A549 (cell line): ENCODE measurements at regions not wholly inside any gene's neighbourhood (a gene's known extent, or its start where the extent isn't known, plus 50 kb on each side); places are given as distances from the start of the nearest gene placed in this dataset.

ENCODE experiments used
- ATAC-seq, 2 experiments: fragments of 200-7000 bp in 1 of 2; fragments of >200 bp in 1 of 2; cut with Nextera tagmentation in 1 of 2; cut with Tn5 transposase in 1 of 2; 3 replicates each; pipeline versions ENCODE4 v1.8.0 to v1.9.1; 2018 to 2020; ENCODE audit warnings: mild to moderate bottlenecking in 1 of 2, moderate library complexity in 1 of 2
- CTCF ChIA-PET: fragments of 300-600 bp; sonication (Branson Sonifier 250); formaldehyde crosslinking; extraction: SDS; loops from one replicate; lab custom pipeline; 2021; ENCODE audit warnings: antibody characterized with exemption, inconsistent platforms; lab: Yijun Ruan, JAX
- POLR2A ChIA-PET: fragments of 350-600 bp; formaldehyde crosslinking; extraction: SDS; loops from one replicate; lab custom pipeline; 2021; ENCODE audit warnings: antibody characterized with exemption, inconsistent platforms; lab: Yijun Ruan, JAX
- DNase-seq, 2 experiments: peaks; one replicate each; pipeline versions ENCODE4 v3.0.0 to v3.0.0-alpha.2; 2011 to 2016; ENCODE audit warnings: low read depth in 1 of 2, low spot score in 1 of 2
- FAIRE-seq: peaks from 2 replicates; lab custom pipeline; 2011; peaks lifted over from hg19 to GRCh38; lab: Jason Lieb, UNC
- H3K27ac ChIP-seq, 2 experiments: fragments of >200 bp; sonication (Bioruptor Twin); formaldehyde crosslinking; 3 replicates each; pipeline ENCODE4 v1.5.1; 2016 to 2017
- H3K4me1 ChIP-seq: fragments of >200 bp; sonication (Bioruptor Twin); formaldehyde crosslinking; 3 replicates; pipeline ENCODE4 v1.6.1; 2016
- H3K4me2 ChIP-seq: fragments of >200 bp; sonication (Bioruptor Twin); formaldehyde crosslinking; 3 replicates; pipeline ENCODE4 v1.6.1; 2016
- H3K4me3 ChIP-seq: fragments of >200 bp; sonication (Bioruptor Twin); formaldehyde crosslinking; 3 replicates; pipeline ENCODE4 v1.5.1; 2016
- H3K9me3 ChIP-seq: fragments of >200 bp; sonication (Bioruptor Twin); formaldehyde crosslinking; 3 replicates; pipeline ENCODE4 v1.6.1; 2016
- CHD4 ChIP-seq: fragments of 200-600 bp; sonication (generic); IDR thresholded peaks from 2 replicates; pipeline ENCODE4 v1.6.1; 2016; ENCODE audit warnings: antibody characterized with exemption, mild to moderate bottlenecking, borderline replicate concordance
- EHF ChIP-seq: fragments of 250-450 bp; sonication (Bioruptor Pico); IDR thresholded peaks from 2 replicates; pipeline ENCODE4 v1.5.0; 2020; ENCODE audit warnings: mild to moderate bottlenecking
- ESRRA ChIP-seq: fragments of 150-350 bp; IDR thresholded peaks from 2 replicates; pipeline ENCODE4 v1.6.1; 2014; ENCODE audit warnings: mild to moderate bottlenecking, low read length, borderline replicate concordance
- FOSL2 ChIP-seq, 2 experiments: fragments of 450-650 bp in 1 of 2; fragments of >200 bp in 1 of 2; sonication (Bioruptor Twin) in 1 of 2; formaldehyde crosslinking; IDR thresholded peaks; 2 replicates each; pipeline versions ENCODE4 v1.5.0 to v1.6.1; 2016 to 2020; ENCODE audit warnings: mild to moderate bottlenecking in 1 of 2, moderate library complexity in 1 of 2
- FOXS1 ChIP-seq: fragments of 250-450 bp; sonication (Bioruptor Pico); IDR thresholded peaks from 2 replicates; pipeline ENCODE4 v1.5.0; 2020; ENCODE audit warnings: mild to moderate bottlenecking, moderate library complexity
- GATA3 ChIP-seq: IDR thresholded peaks from 2 replicates; pipeline ENCODE4 v1.6.1; 2012; ENCODE audit warnings: borderline replicate concordance
- HDAC2 ChIP-seq: fragments of 200-600 bp; sonication (generic); IDR thresholded peaks from 2 replicates; pipeline ENCODE4 v1.6.1; 2016
- HEYL ChIP-seq: fragments of 250-450 bp; sonication (Bioruptor Pico); IDR thresholded peaks from 2 replicates; pipeline ENCODE4 v1.8.0; 2021; ENCODE audit warnings: mild to moderate bottlenecking, moderate library complexity
- JUNB ChIP-seq: fragments of >200 bp; sonication (Bioruptor Twin); formaldehyde crosslinking; IDR thresholded peaks from 2 replicates; pipeline ENCODE4 v1.6.1; 2016
- MAZ ChIP-seq: fragments of 150-350 bp; IDR thresholded peaks from 2 replicates; pipeline ENCODE4 v1.6.1; 2014; ENCODE audit warnings: antibody characterized with exemption, low read depth, low read length, borderline replicate concordance
- NPAS2 ChIP-seq: fragments of 250-450 bp; sonication (Bioruptor Pico); IDR thresholded peaks from 2 replicates; pipeline ENCODE4 v1.8.0; 2022; ENCODE audit warnings: mild to moderate bottlenecking, moderate library complexity, borderline replicate concordance
- NR3C1 ChIP-seq: fragments of >200 bp; sonication (Bioruptor Twin); formaldehyde crosslinking; IDR thresholded peaks from 3 replicates; pipeline ENCODE4 v1.6.1; 2017
- PHF8 ChIP-seq: fragments of 200-600 bp; sonication (generic); IDR thresholded peaks from 2 replicates; pipeline ENCODE4 v1.6.1; 2016; ENCODE audit warnings: low read depth, mild to moderate bottlenecking, antibody characterized with exemption, moderate library complexity, borderline replicate concordance
- POLR2A ChIP-seq: IDR thresholded peaks from 2 replicates; pipeline ENCODE4 v1.6.1; 2012; ENCODE audit warnings: mild to moderate bottlenecking, low read length
- RAD21 ChIP-seq, 2 experiments: fragments of >200 bp in 1 of 2; sonication (Bioruptor Twin) in 1 of 2; formaldehyde crosslinking in 1 of 2; IDR thresholded peaks in 1 of 2; conservative IDR thresholded peaks in 1 of 2; 2 replicates in 1 of 2; 3 replicates in 1 of 2; pipeline ENCODE4 v1.6.1; 2012 to 2018; ENCODE audit warnings: inconsistent platforms in 1 of 2
- RCOR1 ChIP-seq: fragments of 150-350 bp; IDR thresholded peaks from 2 replicates; pipeline ENCODE4 v1.6.1; 2014; ENCODE audit warnings: antibody characterized with exemption, low read length, low read depth
- WGBS: methylation state at CpG from one replicate; pipeline ENCODE4 v1.1.6; 2017; ENCODE audit errors: missing lambda C conversion rate; 5-methylcytosine and 5-hydroxymethylcytosine counted together
- TF ChIP-seq, protein P1 (sequence below): fragments of >200 bp; sonication (Bioruptor Twin); formaldehyde crosslinking; IDR thresholded peaks from 3 replicates; pipeline ENCODE4 v1.5.1; 2016
- TF ChIP-seq, protein P2 (sequence below): fragments of >200 bp; sonication (Bioruptor Twin); formaldehyde crosslinking; IDR thresholded peaks from 3 replicates; pipeline ENCODE4 v1.6.1; 2016
- TF ChIP-seq, protein P3 (sequence below): fragments of 150-350 bp; IDR thresholded peaks from 2 replicates; pipeline ENCODE4 v1.6.1; 2014; ENCODE audit warnings: low read depth, mild to moderate bottlenecking, low read length

DNA sequence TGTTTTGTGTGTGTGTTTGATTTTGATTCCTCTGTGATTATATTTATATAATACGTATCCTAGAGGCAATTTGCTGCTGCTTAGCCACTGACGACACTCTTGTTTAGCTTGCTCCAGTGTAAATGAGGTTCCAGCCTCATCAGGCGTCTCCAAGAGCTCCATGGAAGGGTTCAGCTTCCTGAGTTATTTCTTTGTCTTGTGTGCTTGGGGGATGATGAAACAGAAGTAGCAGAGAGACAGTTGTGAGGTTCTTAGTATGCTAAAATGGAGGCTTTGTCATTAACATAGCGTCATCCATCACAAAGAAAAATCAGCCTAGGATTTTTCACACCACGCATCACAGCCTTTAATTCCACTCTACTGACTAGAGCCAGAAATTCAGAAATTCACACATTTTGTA lies 85.1 kb downstream of the KLF6 start:
- CTCF ChIA-PET, result interaction anchor here (0.6 kb wide), 1 partner anchor 9 kb away, joined by 3 read pairs; no protein-coding TSS in a partner anchor
- no peaks in the 10 kb centered on the region for H3K9me3 ChIP-seq
- no peak for DNase-seq
- H3K4me1 ChIP-seq, result peaks cover 14% of the 10 kb centered on the region
- 82% methylated on average over 5 of the region's 5 CpGs for WGBS
- TF ChIP-seq, protein P1, sequence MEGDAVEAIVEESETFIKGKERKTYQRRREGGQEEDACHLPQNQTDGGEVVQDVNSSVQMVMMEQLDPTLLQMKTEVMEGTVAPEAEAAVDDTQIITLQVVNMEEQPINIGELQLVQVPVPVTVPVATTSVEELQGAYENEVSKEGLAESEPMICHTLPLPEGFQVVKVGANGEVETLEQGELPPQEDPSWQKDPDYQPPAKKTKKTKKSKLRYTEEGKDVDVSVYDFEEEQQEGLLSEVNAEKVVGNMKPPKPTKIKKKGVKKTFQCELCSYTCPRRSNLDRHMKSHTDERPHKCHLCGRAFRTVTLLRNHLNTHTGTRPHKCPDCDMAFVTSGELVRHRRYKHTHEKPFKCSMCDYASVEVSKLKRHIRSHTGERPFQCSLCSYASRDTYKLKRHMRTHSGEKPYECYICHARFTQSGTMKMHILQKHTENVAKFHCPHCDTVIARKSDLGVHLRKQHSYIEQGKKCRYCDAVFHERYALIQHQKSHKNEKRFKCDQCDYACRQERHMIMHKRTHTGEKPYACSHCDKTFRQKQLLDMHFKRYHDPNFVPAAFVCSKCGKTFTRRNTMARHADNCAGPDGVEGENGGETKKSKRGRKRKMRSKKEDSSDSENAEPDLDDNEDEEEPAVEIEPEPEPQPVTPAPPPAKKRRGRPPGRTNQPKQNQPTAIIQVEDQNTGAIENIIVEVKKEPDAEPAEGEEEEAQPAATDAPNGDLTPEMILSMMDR, result no peak
- TF ChIP-seq EHF (no peak), NR3C1 (no peak), HEYL (CRISPR knock-in tag) (no peak), POLR2A (no peak), FOXS1 (CRISPR knock-in tag) (no peak), MAZ (no peak), RAD21 (conservative IDR thresholded peaks at IDR 0.05 in 1 of 2, IDR thresholded peaks at IDR 0.05 in 1 of 2) (no peak), HDAC2 (no peak), PHF8 (no peak), GATA3 (no peak)
- TF ChIP-seq, protein P2, sequence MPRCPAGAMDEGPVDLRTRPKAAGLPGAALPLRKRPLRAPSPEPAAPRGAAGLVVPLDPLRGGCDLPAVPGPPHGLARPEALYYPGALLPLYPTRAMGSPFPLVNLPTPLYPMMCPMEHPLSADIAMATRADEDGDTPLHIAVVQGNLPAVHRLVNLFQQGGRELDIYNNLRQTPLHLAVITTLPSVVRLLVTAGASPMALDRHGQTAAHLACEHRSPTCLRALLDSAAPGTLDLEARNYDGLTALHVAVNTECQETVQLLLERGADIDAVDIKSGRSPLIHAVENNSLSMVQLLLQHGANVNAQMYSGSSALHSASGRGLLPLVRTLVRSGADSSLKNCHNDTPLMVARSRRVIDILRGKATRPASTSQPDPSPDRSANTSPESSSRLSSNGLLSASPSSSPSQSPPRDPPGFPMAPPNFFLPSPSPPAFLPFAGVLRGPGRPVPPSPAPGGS, result no peak
- TF ChIP-seq, all 56 proteins: peak for 0
- Histone ChIP-seq H3K4me3 (no peak overlapping the region), H3K27ac (no peak overlapping the region), H3K4me2 (no peak overlapping the region)
- FAIRE-seq (no peak), ATAC-seq (no peak)
- POLR2A ChIA-PET, result no interaction called here

DNA sequence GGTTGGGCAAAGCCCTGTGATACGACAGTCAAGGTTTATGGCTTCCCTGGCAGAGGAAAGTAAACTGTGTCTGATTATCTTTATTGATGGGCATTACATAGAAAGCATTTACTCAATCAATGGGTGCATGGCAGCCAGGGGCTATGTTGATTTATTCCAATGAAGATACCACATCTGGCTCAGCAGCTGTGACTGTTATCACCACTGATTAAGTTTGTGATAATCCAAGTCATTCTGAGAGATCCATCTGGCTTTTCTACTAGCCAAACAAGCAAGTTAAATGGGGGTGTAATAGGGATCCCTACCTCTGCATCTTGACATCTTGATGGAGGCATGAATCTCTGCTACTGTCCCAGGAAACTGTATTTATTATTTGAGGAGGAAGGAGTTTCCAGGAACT lies 86.7 kb downstream of the KLF6 start:
- ATAC-seq (no peak), DNase-seq (no peak), FAIRE-seq (no peak)
- ChIA-PET CTCF (interaction anchor here (1.0 to 1.5 kb wide), 3 partner anchors 8 to 60 kb away, joined by 3 to 4 read pairs (median 3); no protein-coding TSS in a partner anchor), POLR2A (no interaction called here)
- WGBS, result 67% methylated on average over 1 of the region's 1 CpG
- H3K4me1 ChIP-seq, result peaks cover 14% of the 10 kb centered on the region
- no peaks in the 10 kb centered on the region for H3K9me3 ChIP-seq
- no peak overlapping the region for H3K27ac ChIP-seq
- no peak overlapping the region for H3K4me2 ChIP-seq
- H3K4me3 ChIP-seq, result no peak overlapping the region
- TF ChIP-seq ESRRA, result no peak
- TF ChIP-seq JUNB, result no peak
- TF ChIP-seq, all 56 proteins: peak for 0

DNA sequence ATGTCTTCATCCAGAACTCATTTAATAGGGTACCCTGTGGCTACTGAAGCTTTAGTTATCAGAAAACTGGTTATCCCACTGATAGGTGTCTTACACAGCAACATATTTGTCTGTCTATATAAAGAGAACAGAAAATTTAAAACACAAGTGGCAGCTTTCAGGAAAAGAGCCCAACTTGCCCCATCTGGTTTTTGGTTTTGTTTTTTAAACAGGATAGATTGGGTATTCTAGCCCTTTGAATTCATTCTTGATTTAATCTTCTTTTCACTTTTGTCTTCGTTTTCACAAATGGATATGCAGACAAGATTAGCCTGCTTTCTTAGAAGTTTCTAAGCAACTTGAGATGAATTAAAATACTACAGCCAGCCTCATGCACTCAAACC lies 91.3 kb downstream of the KLF6 start:
- H3K9me3 ChIP-seq, result no peaks in the 10 kb centered on the region
- no peak overlapping the region for H3K4me2 ChIP-seq
- ATAC-seq, result no peak
- H3K27ac ChIP-seq, result no peak overlapping the region
- H3K4me1 ChIP-seq, result peaks cover 6% of the 10 kb centered on the region; the same call in 2 of the 3 replicates
- WGBS, result 22% methylated on average over 1 of the region's 1 CpG
- CTCF ChIA-PET, result no interaction called here
- no peak overlapping the region for H3K4me3 ChIP-seq
- TF ChIP-seq PHF8, result no peak
- TF ChIP-seq EHF, result no peak
- TF ChIP-seq CHD4, result no peak
- TF ChIP-seq RCOR1, result no peak
- no peak for TF ChIP-seq GATA3
- no peak for TF ChIP-seq NPAS2 (CRISPR knock-in tag)
- TF ChIP-seq NR3C1, result no peak
- no peak for TF ChIP-seq FOSL2 (IDR thresholded peaks at IDR 0.05)
- no peak for TF ChIP-seq FOSL2 (CRISPR knock-in tag; IDR thresholded peaks at IDR 0.05)
- no peak for TF ChIP-seq HEYL (CRISPR knock-in tag)
- TF ChIP-seq, protein P3, sequence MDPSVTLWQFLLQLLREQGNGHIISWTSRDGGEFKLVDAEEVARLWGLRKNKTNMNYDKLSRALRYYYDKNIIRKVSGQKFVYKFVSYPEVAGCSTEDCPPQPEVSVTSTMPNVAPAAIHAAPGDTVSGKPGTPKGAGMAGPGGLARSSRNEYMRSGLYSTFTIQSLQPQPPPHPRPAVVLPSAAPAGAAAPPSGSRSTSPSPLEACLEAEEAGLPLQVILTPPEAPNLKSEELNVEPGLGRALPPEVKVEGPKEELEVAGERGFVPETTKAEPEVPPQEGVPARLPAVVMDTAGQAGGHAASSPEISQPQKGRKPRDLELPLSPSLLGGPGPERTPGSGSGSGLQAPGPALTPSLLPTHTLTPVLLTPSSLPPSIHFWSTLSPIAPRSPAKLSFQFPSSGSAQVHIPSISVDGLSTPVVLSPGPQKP, result no peak
- TF ChIP-seq, all 56 proteins: peak for 0
- POLR2A ChIA-PET, result no interaction called here
- no peak for DNase-seq
- no peak for FAIRE-seq
